Brain pericyte (primary cell): ENCODE measurements at regions not wholly inside any gene's neighbourhood (a gene's known extent, or its start where the extent isn't known, plus 50 kb on each side); places are given as distances from the start of the nearest gene placed in this dataset.
"Not testable (repeated sequence)": the region's sequence is repeated elsewhere in the genome, so short reads cannot be mapped to it uniquely, and the experiment has no call there.

ENCODE experiments used
- DNase-seq: peaks from one replicate; pipeline ENCODE4 v3.0.0-alpha.2; 2012; ENCODE audit warnings: low read depth, low spot score

DNA sequence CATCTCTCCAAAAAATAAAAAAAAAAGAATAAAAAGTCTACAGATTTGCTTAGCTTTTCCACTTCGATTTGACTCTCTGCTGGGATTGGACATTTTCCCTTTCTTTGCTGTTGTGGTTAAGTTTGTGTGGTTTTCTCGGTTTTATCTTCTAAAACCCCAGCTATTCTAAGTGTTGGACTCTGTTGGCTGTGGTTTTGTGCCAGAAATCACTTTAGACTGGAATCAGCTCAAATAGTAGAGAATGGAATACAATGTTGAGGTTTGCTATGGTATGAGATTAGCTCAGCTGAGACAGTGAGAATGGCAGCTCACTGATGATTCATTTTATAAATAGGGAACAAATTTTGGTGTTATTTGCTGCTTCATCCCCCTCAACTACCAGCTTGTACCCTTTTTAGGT lies 116.0 kb downstream of the BUB3 start:
- DNase-seq = no peak

DNA sequence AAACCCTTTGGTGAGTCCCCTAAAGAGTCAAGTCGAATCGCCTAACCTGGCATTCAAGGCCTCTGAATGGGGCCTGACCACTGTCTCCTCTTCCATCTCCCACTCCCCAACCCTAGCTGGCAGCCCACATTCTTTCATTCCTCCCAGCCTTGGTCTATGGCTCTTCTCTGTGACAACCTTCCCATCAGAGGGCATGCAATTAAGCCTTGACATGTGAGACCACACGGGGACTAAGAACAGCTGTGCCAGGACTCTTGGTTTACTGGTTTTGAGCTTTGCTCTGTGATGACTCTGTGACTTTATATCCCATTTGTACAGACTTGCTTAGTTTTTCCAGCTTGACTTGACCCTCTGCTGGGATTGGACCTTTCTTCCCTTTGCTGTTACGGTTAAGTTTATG lies 116.6 kb downstream of the BUB3 start:
- DNase-seq = no peak

DNA sequence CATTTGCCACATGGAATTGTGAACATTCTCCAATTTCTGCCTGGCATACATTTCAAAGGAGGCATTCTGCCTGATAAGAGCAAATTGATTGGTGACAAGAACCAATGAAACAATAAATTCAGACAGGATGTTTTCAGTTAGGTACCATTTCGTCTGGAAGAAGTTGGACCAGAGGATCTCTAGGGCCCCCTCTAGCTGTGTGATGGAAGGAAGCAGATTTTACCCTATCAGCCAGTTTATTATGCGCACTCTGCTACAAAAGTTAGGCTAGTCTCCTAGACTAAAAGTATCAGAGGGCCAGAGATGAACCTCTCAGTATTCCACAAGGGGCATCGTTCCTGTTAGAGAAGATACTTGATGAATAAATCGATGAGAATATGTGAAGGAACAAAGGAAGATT lies 118.0 kb downstream of the BUB3 start:
- no peak for DNase-seq

DNA sequence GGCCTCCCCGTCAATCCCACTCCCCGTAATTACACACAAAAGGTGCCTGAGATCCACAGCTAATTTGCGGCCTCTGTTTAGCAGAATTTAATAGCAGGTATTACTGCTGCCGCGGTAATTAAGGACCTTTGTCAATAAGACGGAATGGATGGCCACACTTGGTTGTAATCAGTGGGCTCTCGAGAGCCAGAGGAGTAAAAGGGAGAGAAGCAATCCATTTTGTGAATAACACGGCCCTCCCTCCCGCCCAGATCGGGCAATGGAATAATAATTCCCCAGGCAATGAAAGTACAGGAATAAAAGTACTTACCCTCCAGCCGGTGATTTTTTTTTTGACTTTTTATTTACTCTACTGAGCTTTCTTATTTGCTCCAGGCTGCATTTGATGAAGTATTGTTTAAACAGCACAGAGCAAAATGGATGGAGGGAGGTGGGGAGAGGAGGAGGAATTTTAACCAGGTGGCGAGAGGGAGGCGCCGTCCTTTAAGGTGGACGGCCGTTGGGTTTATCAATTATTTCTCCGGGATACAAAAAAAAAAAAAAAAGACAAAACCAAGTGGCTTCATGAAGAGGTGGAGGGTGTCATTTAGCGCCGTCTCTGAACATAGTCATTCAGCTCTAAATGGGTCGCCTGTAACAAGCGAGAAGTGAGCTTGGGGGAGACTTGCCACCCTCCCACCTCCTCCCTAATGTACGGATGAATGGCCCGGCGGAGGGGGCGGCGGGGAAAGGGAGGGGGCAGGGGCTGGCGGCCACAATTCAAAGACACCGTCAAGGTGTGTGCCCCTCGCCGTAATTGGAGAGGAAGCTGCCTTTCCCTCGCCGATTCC lies 120.3 kb downstream of the BUB3 start:
- no peak for DNase-seq

DNA sequence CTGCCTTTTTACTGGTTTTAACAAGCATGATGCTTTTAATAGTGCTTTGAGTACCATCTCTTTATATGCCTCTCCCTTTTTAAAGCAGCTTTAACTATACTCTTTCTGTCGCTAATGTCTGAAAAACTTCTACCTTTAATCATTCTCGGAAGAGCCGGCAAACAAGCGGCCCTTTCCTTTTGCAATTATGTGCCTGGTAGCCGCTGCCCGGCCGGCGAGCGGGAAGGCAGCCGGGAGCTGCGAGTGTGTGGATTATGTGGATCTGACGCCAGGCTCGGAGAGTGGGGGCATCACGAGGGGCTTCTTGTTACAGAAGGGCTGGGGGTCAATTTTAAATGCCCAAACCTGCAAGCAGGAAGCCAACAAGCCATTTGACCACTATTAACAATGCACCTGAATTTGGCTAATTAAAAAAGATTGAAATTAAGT lies 120.9 kb downstream of the BUB3 start:
- no peak for DNase-seq

DNA sequence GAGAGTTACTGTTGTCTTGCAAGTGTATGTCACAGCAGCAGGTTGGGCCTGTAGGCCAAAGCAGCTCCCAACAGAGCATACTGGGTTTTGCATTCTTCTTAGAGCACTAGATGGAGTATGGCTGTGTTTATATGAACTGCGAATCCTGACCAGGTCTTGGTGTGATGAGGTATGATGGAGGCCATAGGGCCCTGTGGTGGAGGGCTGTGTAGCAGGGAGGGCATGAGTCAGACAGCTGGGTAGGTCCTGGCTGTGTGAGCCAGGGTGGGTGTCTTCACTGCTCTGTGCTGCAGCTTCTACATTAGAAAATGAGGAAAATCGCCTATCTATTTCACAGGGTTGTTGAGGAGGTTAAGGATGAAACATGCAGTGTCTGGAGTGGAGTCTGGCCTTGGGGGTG lies 124.2 kb downstream of the BUB3 start:
- DNase-seq = no peak

GRCh38 chr10:123283371-123283770 lies 129.2 kb downstream of the BUB3 start:
- DNase-seq = not testable (repeated sequence)

DNA sequence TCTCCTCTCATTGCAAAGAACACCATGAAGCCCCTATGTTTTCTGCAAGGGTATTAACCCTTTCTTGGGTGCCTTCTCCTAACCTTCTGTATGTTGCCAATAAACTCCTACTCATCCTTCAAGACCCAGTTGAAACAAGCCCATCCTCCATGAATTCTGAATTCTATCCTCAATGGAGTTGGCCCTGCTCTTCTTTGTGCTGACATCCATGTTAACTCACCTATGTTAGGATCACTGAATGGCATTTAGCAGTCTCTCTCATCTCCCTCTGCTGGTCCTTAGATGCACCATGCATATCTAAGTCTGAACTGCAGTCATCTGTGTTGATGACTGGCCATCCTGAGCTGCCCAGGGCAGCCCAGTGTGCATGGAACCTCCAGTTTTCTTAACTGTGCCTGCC lies 129.8 kb downstream of the BUB3 start:
- no peak for DNase-seq

GRCh38 chr10:123287594-123288247 lies 133.5 kb downstream of the BUB3 start:
- no peak for DNase-seq

GRCh38 chr10:123289432-123289831 lies 135.2 kb downstream of the BUB3 start:
- DNase-seq = no peak

GRCh38 chr10:123294109-123294508 lies 139.9 kb downstream of the BUB3 start:
- no peak for DNase-seq

GRCh38 chr10:123294886-123295285 lies 140.7 kb downstream of the BUB3 start:
- no peak for DNase-seq

GRCh38 chr10:123295644-123296043 lies 141.4 kb downstream of the BUB3 start:
- DNase-seq = no peak

DNA sequence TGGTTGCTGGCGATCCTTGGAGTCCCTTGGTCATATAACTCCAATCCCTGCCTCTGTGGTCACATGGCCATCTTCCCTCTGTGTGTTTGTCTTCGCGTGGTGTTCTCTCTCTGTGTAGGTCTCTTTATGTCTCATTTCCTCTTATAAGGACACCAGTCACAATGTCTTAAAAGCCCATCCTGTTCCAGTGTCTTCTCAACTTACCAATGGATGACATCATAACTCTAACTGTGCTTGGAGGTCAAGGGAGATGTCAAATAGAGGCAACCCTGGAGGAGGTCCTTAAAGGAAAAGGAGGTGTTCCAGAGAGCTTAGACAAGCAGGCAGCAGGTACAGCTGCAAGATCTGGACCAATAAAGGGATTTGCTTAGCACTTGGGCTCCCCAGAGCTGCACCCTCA lies 143.0 kb downstream of the BUB3 start:
- DNase-seq = no peak

DNA sequence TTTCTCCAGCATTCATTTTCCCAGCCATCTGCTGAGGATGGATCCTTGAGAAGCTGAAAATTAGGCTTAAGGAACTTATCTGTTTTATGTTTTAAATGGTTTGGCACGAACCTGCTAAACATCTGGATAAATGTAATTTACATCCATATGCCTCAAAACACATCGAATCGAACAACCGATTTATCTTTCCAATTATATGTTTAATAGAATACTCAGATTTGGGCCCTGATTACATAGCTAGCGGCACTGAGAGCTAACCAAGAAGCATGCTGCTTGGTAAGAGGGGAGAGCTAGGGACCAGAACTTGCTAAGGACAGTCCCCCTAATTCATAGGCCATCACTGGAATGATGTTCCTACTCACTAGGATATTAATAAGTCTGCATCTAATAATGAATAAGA lies 144.4 kb downstream of the BUB3 start:
- no peak for DNase-seq

GRCh38 chr10:123299598-123299997 lies 145.4 kb downstream of the BUB3 start:
- DNase-seq = no peak

- DNase-seq = no peak
These were observed 147.1 kb downstream of the BUB3 start for GRCh38 chr10:123301077-123301857.

DNA sequence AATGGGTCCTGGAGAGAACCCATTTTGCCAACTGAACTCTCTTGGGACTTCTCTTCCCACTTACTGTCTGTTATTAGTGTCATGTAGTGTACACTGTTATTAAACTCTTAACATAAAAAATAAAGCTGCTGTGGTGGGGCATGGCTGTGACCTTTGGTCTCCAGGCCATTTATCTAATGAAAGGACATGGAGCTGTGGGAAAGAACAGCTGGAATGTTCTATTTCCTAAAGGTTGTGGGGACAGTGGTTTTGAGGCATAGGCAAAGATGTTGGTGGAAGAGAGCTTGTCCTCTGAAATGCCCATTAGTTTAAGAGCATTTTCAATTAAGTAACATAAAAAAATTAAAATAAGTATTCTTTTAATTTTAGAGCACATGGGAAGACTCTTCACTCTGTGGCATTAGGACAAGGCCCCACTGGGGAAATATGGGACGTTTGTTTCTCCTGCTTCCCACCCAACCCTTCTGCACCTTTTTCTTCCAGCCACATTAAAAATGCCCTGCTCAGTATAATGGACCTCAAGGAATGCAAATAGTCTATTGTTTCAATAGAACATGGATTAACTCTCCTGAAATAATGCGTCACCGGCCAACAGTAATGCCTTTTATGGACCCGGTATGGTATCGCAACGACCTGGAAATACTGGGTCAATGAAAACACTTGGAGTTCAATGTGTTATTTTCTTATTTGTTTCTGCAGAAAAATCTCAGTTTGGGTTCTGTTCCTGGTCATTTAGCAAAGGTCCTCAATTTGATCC lies 149.6 kb downstream of the BUB3 start:
- DNase-seq = no peak

DNA sequence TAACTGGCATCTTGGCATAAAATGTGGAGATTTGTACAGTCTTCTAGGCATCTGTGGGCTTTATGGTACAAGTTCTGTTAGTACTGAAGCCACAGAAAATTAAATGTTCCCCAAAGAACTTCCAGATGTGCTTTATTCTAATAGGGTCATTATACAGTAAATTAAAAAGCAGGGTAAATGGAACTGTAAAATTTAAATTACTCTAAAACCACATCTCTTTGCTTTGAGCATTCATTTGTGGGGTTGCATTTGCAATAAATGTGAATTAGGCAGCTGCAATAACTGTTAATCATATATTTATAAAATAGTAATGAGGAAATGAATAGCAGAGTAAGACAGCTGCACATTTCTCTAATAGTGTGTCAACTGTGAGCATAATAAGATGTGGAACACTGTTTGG lies 151.5 kb downstream of the BUB3 start:
- DNase-seq = no peak

DNA sequence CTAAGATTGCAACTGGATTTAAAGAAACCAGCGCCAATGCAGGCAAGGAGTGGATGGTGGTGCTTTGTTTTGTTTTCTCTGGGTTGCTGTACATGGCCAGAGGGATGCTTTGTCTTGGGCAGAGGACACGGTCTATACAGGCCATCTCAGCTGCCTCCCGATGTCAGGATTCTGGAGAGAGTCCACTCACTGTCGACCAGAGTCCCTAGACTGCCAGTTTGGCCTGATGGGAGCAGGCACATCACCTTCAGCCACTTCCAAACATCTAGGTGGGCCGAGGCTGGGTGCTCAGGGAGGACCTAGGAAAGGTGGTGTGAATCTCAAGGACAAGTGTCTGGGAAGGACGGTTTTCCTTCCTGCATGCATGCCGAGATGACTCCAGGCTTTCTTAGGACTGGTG lies 152.1 kb downstream of the BUB3 start:
- no peak for DNase-seq

DNA sequence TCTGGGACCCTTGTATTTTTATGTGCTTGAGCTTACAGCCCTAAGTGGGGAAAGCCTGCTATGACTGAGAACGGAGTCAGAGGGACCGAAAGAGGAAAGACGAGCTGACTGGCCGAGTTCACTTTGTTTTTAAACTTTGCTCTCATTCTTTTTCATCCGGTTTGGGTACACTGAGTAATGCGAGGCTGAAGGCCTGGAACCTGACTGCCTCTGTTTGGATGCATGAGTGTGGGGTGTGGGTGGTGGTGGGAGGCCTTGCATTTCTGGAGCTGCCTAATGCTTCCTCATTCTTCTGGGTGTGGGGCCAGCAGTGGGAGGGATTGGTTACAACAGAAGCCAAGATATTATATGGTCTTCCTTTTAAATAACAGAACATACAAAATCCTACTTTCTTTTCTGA lies 155.5 kb downstream of the BUB3 start:
- DNase-seq = no peak

- no peak for DNase-seq
These were observed 162.6 kb downstream of the BUB3 start for GRCh38 chr10:123316776-123317175.
